Endodermal cell (in vitro differentiated cells): ENCODE measurements at regions not wholly inside any gene's neighbourhood (a gene's known extent, or its start where the extent isn't known, plus 50 kb on each side); places are given as distances from the start of the nearest gene placed in this dataset.

Experiments used
- DNase-seq: peaks from one replicate; pipeline ENCODE4 v3.0.0-alpha.2; 2017
- H3K27ac ChIP-seq: 2 replicates; pipeline ENCODE4 v1.5.1; 2013; ENCODE audit warnings: mild to moderate bottlenecking, low read depth, low read length, moderate library complexity
- H3K27me3 ChIP-seq: 2 replicates; pipeline ENCODE4 v1.6.1; 2013; ENCODE audit warnings: mild to moderate bottlenecking, low read length, moderate library complexity; ENCODE audit not compliant: insufficient read depth, control insufficient read depth, poor library complexity, severe bottlenecking
- H3K36me3 ChIP-seq: 2 replicates; pipeline ENCODE4 v1.7.0; 2013; ENCODE audit warnings: mild to moderate bottlenecking, low read length, moderate library complexity; ENCODE audit not compliant: control insufficient read depth, insufficient read depth
- H3K4me1 ChIP-seq: one replicate; pipeline ENCODE4 v1.7.0; 2013; ENCODE audit warnings: low read length; ENCODE audit not compliant: control insufficient read depth, insufficient read depth
- H3K4me3 ChIP-seq: 2 replicates; pipeline ENCODE4 v1.5.1; 2013; ENCODE audit warnings: mild to moderate bottlenecking, low read length, moderate library complexity
- H3K9ac ChIP-seq: 2 replicates; pipeline ENCODE4 v1.6.1; 2013; ENCODE audit warnings: mild to moderate bottlenecking, low read length, moderate library complexity; ENCODE audit not compliant: poor library complexity, severe bottlenecking; ENCODE audit errors: extremely low read depth
- H3K9me3 ChIP-seq: 2 replicates; pipeline ENCODE4 v1.6.1; 2013; ENCODE audit warnings: mild to moderate bottlenecking, low read length, moderate library complexity; ENCODE audit not compliant: control insufficient read depth
- H3K27ac Mint-ChIP-seq: 2 replicates; pipeline ENCODE4 v1.8.0; 2020; ENCODE audit warnings: mixed read lengths
- H3K27me3 Mint-ChIP-seq: 2 replicates; pipeline ENCODE4 v1.8.0; 2021; ENCODE audit warnings: mild to moderate bottlenecking, mixed read lengths; ENCODE audit not compliant: insufficient read depth
- H3K36me3 Mint-ChIP-seq: 2 replicates; pipeline ENCODE4 v1.8.0; 2020; ENCODE audit warnings: low read depth, mixed read lengths
- H3K4me1 Mint-ChIP-seq: 2 replicates; pipeline ENCODE4 v1.8.0; 2020; ENCODE audit warnings: mixed read lengths
- H3K4me3 Mint-ChIP-seq: 2 replicates; pipeline ENCODE4 v1.8.0; 2020; ENCODE audit warnings: mild to moderate bottlenecking, moderate library complexity, mixed read lengths
- H3K9me3 Mint-ChIP-seq: 2 replicates; pipeline ENCODE4 v1.8.0; 2020; ENCODE audit warnings: mild to moderate bottlenecking, mixed read lengths
- CTCF ChIP-seq: fragments of 200-600 bp; sonication (generic); conservative IDR thresholded peaks from 2 replicates; pipeline ENCODE4 v1.5.0; 2021; ENCODE audit warnings: antibody characterized with exemption, mild to moderate bottlenecking
- WGBS, 2 experiments: methylation state at CpG; one replicate each; pipeline versions ENCODE4 v1.1.5 to v1.1.7; 2013; ENCODE audit warnings: missing lambda C conversion rate in 2 of 2, mixed read lengths in 1 of 2; ENCODE audit not compliant: insufficient coverage in 1 of 2, insufficient read length in 1 of 2; 5-methylcytosine and 5-hydroxymethylcytosine counted together

DNA sequence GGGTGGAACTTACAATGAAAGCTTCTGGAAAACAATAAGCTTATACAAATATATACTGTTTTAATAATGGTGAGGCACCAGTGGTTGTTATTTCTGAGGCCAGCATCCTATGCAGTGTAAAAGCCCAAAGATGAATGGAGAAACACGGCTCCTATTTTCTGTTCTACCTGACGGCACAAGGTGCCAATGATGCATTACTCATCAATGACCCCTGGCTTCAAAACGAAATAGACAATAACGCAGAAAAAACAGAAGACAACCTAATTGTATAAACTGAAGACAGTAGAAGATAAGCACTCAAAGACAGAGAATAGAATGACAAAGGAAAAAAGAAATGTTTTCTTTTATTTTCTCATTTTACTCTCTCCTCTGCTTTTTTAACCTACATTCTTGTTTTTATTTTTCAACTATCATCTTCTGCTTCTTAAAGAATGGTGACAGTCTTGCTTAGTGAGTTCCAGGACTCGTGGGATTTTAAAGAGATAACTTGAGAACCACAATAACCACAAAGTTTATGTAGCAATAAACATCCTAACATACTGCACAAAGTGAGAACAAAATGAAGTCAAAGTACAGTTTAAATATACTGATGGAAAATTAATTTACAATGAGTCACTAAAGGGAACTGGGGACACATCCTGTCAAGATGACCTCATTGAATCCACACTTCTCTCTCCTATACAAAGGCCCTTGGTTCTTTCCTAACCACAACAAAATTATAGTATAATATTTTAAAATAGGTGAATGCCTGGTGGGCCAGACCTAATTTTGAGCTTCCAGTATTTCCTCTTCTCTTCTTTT, 169.8 kb downstream of the BTC start:
- Histone ChIP-seq H3K27ac (no peak overlapping the region), H3K36me3 (no peaks in the 10 kb centered on the region), H3K4me1 (no peaks in the 10 kb centered on the region), H3K4me3 (no peak overlapping the region), H3K9me3 (no peaks in the 10 kb centered on the region), H3K27me3 (peaks cover 44% of the 10 kb centered on the region), H3K9ac (no peak overlapping the region)
- no peaks in the 10 kb centered on the region for H3K4me1 Mint-ChIP-seq
- H3K4me3 Mint-ChIP-seq = no peak overlapping the region
- no peaks in the 10 kb centered on the region for H3K36me3 Mint-ChIP-seq
- TF ChIP-seq CTCF = no peak
- no peak for DNase-seq
- H3K27me3 Mint-ChIP-seq = peaks cover 2% of the 10 kb centered on the region
- no peaks in the 10 kb centered on the region for H3K9me3 Mint-ChIP-seq
- H3K27ac Mint-ChIP-seq = no peak overlapping the region
- 82 to 83% methylated on average over 4 to 5 of the region's 5 CpGs for WGBS, 2 experiments

- no peak overlapping the region for H3K9ac ChIP-seq
- Mint-ChIP-seq H3K36me3 (no peaks in the 10 kb centered on the region), H3K4me1 (peaks cover 8% of the 10 kb centered on the region), H3K4me3 (no peak overlapping the region), H3K27me3 (peaks cover 8% of the 10 kb centered on the region), H3K27ac (no peak overlapping the region), H3K9me3 (no peaks in the 10 kb centered on the region)
- H3K9me3 ChIP-seq = no peaks in the 10 kb centered on the region
- TF ChIP-seq CTCF = no peak
- H3K4me3 ChIP-seq = no peak overlapping the region
- no peaks in the 10 kb centered on the region for H3K4me1 ChIP-seq
- 86% methylated on average over 1 of the region's 1 CpG; no CpG with 5 or more reads in 1 of the 2 experiments for WGBS, 2 experiments
- peaks cover 53% of the 10 kb centered on the region for H3K27me3 ChIP-seq
- no peaks in the 10 kb centered on the region for H3K36me3 ChIP-seq
- no peak overlapping the region for H3K27ac ChIP-seq
- no peak for DNase-seq
These were observed 168.3 kb downstream of the BTC start for GRCh38 chr4:74625981-74626380.

GRCh38 chr4:74627093-74627492, 167.2 kb downstream of the BTC start:
- no peaks in the 10 kb centered on the region for H3K9me3 Mint-ChIP-seq
- H3K36me3 ChIP-seq = no peaks in the 10 kb centered on the region

More at GRCh38 chr4:74627093-74627492, 167.2 kb downstream of the BTC start:
- peaks cover 11% of the 10 kb centered on the region for H3K4me1 Mint-ChIP-seq
- H3K4me3 ChIP-seq = no peak overlapping the region
- no peak overlapping the region for H3K9ac ChIP-seq
- no peak overlapping the region for H3K27ac Mint-ChIP-seq
- no peaks in the 10 kb centered on the region for H3K9me3 ChIP-seq
- no peaks in the 10 kb centered on the region for H3K36me3 Mint-ChIP-seq
- 93% methylated on average over 3 of the region's 4 CpGs; no CpG with 5 or more reads in 1 of the 2 experiments for WGBS, 2 experiments
- H3K4me3 Mint-ChIP-seq = no peak overlapping the region
- H3K27me3 ChIP-seq = peaks cover 51% of the 10 kb centered on the region
- TF ChIP-seq CTCF = no peak
- H3K27ac ChIP-seq = no peak overlapping the region
- H3K27me3 Mint-ChIP-seq = peaks cover 8% of the 10 kb centered on the region
- no peak for DNase-seq
- H3K4me1 ChIP-seq = no peaks in the 10 kb centered on the region
